Fibroblast of lung (primary cell): ENCODE measurements at regions not wholly inside any gene's neighbourhood (a gene's known extent, or its start where the extent isn't known, plus 50 kb on each side); places are given as distances from the start of the nearest gene placed in this dataset.

Experiments
- EZH2 ChIP-seq: IDR thresholded peaks from 2 replicates; pipeline ENCODE4 v1.5.1; 2012; ENCODE audit warnings: low read length, control low read depth, mild to moderate bottlenecking; ENCODE audit errors: missing control alignments
- TF ChIP-seq, protein P1 (sequence below), 2 donors: IDR thresholded peaks in 1 of 2; conservative IDR thresholded peaks in 1 of 2; 1 replicate in 1 of 2; 2 replicates in 1 of 2; pipeline ENCODE4 v1.5.1; 2011 to 2012; ENCODE audit warnings: low read length in 2 of 2, control low read depth in 1 of 2, inconsistent platforms in 1 of 2, low read depth in 1 of 2, mild to moderate bottlenecking in 1 of 2

- TF ChIP-seq, protein P1, sequence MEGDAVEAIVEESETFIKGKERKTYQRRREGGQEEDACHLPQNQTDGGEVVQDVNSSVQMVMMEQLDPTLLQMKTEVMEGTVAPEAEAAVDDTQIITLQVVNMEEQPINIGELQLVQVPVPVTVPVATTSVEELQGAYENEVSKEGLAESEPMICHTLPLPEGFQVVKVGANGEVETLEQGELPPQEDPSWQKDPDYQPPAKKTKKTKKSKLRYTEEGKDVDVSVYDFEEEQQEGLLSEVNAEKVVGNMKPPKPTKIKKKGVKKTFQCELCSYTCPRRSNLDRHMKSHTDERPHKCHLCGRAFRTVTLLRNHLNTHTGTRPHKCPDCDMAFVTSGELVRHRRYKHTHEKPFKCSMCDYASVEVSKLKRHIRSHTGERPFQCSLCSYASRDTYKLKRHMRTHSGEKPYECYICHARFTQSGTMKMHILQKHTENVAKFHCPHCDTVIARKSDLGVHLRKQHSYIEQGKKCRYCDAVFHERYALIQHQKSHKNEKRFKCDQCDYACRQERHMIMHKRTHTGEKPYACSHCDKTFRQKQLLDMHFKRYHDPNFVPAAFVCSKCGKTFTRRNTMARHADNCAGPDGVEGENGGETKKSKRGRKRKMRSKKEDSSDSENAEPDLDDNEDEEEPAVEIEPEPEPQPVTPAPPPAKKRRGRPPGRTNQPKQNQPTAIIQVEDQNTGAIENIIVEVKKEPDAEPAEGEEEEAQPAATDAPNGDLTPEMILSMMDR (conservative IDR thresholded peaks at IDR 0.05 in 1 of 2, IDR thresholded peaks at IDR 0.05 in 1 of 2; ENCODE audit: low read depth in 1 of 2, low read length in 2 of 2): no peak
- no peak for TF ChIP-seq EZH2
Measured at GRCh38 chr4:132918096-132918495, 231.0 kb upstream of the PCDH10 start.
